ENCODE measurements at regions not wholly inside any gene's neighbourhood (a gene's known extent, or its start where the extent isn't known, plus 50 kb on each side); places are given as distances from the start of the nearest gene placed in this dataset.

DNA sequence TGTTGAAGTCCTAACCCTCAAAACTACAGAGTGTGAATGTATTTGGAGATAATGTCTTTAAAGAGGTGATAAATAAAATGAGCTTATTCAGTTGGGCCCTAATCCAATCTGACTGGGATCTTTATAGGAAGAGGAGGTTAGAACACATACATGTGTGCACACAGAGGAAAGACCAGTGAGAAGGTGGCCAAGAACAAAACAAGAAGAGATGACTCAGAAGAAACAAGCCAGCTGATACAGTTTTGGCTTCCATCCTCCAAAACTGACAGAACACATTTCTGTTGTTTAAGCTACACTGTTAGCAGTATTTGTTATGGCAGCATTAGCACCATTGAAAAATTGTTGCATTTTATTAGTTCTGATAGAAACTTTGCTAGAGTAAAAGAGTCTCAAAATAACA is 609.3 kb upstream of the IMPG1 start (continued):
- TF ChIP-seq, protein P1, sequence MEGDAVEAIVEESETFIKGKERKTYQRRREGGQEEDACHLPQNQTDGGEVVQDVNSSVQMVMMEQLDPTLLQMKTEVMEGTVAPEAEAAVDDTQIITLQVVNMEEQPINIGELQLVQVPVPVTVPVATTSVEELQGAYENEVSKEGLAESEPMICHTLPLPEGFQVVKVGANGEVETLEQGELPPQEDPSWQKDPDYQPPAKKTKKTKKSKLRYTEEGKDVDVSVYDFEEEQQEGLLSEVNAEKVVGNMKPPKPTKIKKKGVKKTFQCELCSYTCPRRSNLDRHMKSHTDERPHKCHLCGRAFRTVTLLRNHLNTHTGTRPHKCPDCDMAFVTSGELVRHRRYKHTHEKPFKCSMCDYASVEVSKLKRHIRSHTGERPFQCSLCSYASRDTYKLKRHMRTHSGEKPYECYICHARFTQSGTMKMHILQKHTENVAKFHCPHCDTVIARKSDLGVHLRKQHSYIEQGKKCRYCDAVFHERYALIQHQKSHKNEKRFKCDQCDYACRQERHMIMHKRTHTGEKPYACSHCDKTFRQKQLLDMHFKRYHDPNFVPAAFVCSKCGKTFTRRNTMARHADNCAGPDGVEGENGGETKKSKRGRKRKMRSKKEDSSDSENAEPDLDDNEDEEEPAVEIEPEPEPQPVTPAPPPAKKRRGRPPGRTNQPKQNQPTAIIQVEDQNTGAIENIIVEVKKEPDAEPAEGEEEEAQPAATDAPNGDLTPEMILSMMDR (IDR thresholded peaks at IDR 0.05; ENCODE audit: low read depth, low read length, missing input control): no peak

DNA sequence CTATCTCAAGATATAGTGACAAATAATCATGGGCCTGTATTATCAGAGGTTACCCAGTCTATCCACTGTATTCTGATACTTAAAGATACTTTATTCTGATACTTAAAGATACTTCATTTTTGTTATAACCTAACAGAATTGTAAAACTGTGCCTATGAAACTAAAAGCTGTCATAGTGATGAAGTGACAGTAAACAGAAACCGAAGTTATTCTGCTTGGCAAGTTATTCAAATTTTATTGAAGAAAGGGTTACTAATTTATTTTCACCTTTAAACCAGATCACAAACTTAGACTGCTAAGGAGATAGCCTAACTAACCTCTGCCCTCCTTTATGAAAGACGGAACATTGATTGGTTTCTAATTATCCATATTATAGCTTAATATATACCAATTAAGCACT is 604.6 kb upstream of the IMPG1 start:
- Histone ChIP-seq H3K4me3 (ENCODE audit: low read depth in 1 of 3, low read length in 3 of 3) (no peak overlapping the region), H3K27me3 (ENCODE audit: control insufficient read depth in 4 of 4, insufficient read depth in 4 of 4, low read length in 3 of 4) (no peaks in the 10 kb centered on the region), H3K9ac (ENCODE audit: low read depth in 1 of 2, low read length in 2 of 2) (no peak overlapping the region), H3K4me1 (ENCODE audit: control insufficient read depth in 4 of 4, insufficient read depth in 4 of 4, low read length in 3 of 4) (no peaks in the 10 kb centered on the region), H3K9me3 (ENCODE audit: control insufficient read depth in 4 of 4, low read length in 3 of 4) (no peaks in the 10 kb centered on the region), H3K36me3 (ENCODE audit: control insufficient read depth in 4 of 4, insufficient read depth in 3 of 4, low read depth in 1 of 4, low read length in 3 of 4) (no peaks in the 10 kb centered on the region), H3K27ac (ENCODE audit: low read depth in 1 of 2, low read length in 2 of 2) (no peak overlapping the region)
- TF ChIP-seq HNF4G (IDR thresholded peaks at IDR 0.05) (no peak), FOXA2 (IDR thresholded peaks at IDR 0.05) (no peak), EGR1 (IDR thresholded peaks at IDR 0.05; ENCODE audit: low read depth in 2 of 2) (no peak), RXRA (IDR thresholded peaks at IDR 0.05) (no peak), HNF4A (conservative IDR thresholded peaks at IDR 0.05) (no peak)
- TF ChIP-seq, protein P2, sequence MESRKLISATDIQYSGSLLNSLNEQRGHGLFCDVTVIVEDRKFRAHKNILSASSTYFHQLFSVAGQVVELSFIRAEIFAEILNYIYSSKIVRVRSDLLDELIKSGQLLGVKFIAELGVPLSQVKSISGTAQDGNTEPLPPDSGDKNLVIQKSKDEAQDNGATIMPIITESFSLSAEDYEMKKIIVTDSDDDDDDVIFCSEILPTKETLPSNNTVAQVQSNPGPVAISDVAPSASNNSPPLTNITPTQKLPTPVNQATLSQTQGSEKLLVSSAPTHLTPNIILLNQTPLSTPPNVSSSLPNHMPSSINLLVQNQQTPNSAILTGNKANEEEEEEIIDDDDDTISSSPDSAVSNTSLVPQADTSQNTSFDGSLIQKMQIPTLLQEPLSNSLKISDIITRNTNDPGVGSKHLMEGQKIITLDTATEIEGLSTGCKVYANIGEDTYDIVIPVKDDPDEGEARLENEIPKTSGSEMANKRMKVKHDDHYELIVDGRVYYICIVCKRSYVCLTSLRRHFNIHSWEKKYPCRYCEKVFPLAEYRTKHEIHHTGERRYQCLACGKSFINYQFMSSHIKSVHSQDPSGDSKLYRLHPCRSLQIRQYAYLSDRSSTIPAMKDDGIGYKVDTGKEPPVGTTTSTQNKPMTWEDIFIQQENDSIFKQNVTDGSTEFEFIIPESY (IDR thresholded peaks at IDR 0.05): no peak
- TF ChIP-seq, protein P3, sequence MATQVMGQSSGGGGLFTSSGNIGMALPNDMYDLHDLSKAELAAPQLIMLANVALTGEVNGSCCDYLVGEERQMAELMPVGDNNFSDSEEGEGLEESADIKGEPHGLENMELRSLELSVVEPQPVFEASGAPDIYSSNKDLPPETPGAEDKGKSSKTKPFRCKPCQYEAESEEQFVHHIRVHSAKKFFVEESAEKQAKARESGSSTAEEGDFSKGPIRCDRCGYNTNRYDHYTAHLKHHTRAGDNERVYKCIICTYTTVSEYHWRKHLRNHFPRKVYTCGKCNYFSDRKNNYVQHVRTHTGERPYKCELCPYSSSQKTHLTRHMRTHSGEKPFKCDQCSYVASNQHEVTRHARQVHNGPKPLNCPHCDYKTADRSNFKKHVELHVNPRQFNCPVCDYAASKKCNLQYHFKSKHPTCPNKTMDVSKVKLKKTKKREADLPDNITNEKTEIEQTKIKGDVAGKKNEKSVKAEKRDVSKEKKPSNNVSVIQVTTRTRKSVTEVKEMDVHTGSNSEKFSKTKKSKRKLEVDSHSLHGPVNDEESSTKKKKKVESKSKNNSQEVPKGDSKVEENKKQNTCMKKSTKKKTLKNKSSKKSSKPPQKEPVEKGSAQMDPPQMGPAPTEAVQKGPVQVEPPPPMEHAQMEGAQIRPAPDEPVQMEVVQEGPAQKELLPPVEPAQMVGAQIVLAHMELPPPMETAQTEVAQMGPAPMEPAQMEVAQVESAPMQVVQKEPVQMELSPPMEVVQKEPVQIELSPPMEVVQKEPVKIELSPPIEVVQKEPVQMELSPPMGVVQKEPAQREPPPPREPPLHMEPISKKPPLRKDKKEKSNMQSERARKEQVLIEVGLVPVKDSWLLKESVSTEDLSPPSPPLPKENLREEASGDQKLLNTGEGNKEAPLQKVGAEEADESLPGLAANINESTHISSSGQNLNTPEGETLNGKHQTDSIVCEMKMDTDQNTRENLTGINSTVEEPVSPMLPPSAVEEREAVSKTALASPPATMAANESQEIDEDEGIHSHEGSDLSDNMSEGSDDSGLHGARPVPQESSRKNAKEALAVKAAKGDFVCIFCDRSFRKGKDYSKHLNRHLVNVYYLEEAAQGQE (IDR thresholded peaks at IDR 0.05): no peak
- TF ChIP-seq, protein P1 (IDR thresholded peaks at IDR 0.05; ENCODE audit: low read depth, low read length, missing input control): no peak
- WGBS: 60% methylated on average over 2 of the region's 2 CpGs
- no peak for DNase-seq (ENCODE audit: low spot score)

DNA sequence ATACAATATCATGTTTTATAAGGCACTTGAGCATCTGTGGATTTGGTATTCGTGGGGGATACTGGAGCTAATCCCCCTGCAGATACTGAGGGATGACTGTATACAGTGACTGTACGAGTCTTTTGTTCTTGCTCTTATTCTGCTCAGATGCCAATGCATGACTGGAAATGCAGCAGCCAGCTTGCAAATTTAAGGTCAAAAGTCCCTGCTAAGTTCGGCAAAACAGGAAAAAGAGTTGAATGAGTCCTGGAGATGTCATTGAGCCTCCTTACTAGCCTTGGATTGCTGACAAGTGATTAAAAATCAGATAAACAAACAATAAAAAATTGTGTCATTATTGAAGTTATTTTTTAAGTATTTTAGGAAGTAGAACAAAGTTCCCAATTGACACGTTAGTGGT is 599.3 kb upstream of the IMPG1 start:
- H3K27me3 ChIP-seq (ENCODE audit: control insufficient read depth in 4 of 4, insufficient read depth in 4 of 4, low read length in 3 of 4): no peaks in the 10 kb centered on the region
- H3K9ac ChIP-seq (ENCODE audit: low read depth in 1 of 2, low read length in 2 of 2): no peak overlapping the region
- 52% methylated on average over 4 of the region's 4 CpGs for WGBS
- no peak for TF ChIP-seq SP1 (IDR thresholded peaks at IDR 0.05)
- TF ChIP-seq, protein P4, sequence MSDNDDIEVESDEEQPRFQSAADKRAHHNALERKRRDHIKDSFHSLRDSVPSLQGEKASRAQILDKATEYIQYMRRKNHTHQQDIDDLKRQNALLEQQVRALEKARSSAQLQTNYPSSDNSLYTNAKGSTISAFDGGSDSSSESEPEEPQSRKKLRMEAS (IDR thresholded peaks at IDR 0.05): no peak
- peak; percentile 59 for TF ChIP-seq NR2F2 (IDR thresholded peaks at IDR 0.05)
- DNase-seq (ENCODE audit: low spot score): no peak
- H3K4me3 ChIP-seq (ENCODE audit: low read depth in 1 of 3, low read length in 3 of 3): no peak overlapping the region
- H3K9me3 ChIP-seq (ENCODE audit: control insufficient read depth in 4 of 4, low read length in 3 of 4): no peaks in the 10 kb centered on the region
- H3K4me1 ChIP-seq (ENCODE audit: control insufficient read depth in 4 of 4, insufficient read depth in 4 of 4, low read length in 3 of 4): no peaks in the 10 kb centered on the region
- no peaks in the 10 kb centered on the region for H3K36me3 ChIP-seq (ENCODE audit: control insufficient read depth in 4 of 4, insufficient read depth in 3 of 4, low read depth in 1 of 4, low read length in 3 of 4)
- no peak overlapping the region for H3K27ac ChIP-seq (ENCODE audit: low read depth in 1 of 2, low read length in 2 of 2)

Measured in liver (tissue), 8 donors.